Testis (tissue), 2 donors: ENCODE measurements at regions not wholly inside any gene's neighbourhood (a gene's known extent, or its start where the extent isn't known, plus 50 kb on each side); places are given as distances from the start of the nearest gene placed in this dataset.
"Not testable (repeated sequence)": the region's sequence is repeated elsewhere in the genome, so short reads cannot be mapped to it uniquely, and the experiment has no call there.

ENCODE experiments used
- CTCF ChIP-seq, 3 experiments: fragments of 450-650 bp in 2 of 3; fragments of 200-600 bp in 1 of 3; sonication (generic) in 1 of 3; IDR thresholded peaks; one replicate each; pipeline ENCODE4 v1.5.1; 2016 to 2019; ENCODE audit warnings: antibody characterized with exemption in 3 of 3, mild to moderate bottlenecking in 2 of 3, moderate library complexity in 1 of 3
- POLR2A ChIP-seq: fragments of 450-650 bp; IDR thresholded peaks from one replicate; pipeline ENCODE4 v1.6.1; 2017; ENCODE audit warnings: antibody characterized with exemption, mild to moderate bottlenecking, moderate library complexity

DNA sequence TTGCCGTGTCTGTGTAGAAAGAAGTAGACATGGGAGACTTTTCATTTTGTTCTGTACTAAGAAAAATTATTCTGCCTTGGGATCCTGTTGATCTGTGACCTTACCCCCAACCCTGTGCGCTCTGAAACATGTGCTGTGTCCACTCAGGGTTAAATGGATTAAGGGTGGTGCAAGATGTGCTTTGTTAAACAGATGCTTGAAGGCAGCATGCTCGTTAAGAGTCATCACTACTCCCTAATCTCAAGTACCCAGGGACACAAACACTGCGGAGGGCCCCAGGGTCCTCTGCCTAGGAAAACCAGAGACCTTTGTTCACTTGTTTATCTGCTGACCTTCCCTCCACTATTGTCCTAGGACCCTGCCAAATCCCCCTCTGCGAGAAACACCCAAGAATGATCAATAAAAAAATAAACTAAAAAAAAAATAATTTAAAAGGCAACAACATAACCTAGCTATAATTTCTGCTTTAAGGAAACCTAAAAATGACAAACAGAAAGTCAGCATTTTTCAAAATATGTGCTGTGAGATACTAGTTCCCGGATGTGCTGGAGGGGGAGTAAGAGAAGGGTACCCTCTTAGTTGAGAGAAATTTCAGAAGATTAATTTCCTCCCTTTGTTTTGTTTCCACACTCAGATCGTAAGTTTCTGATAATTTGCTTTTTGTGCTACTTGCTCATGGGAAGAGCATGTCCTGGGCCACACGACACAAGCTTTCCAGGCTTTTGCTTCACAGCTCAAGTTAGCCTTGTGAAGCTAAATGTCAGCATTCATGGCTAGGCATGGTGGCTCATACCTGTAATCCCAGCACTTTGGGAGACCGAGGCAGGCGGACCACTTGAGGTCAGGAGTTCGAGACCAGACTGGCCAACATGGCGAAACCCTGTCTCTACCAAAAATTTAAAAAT, 64.7 kb upstream of the CAPRIN1 start:
- not testable (repeated sequence) for TF ChIP-seq CTCF (IDR thresholded peaks at IDR 0.05); POLR2A
